GM10266 (cell line): ENCODE measurements at regions not wholly inside any gene's neighbourhood (a gene's known extent, or its start where the extent isn't known, plus 50 kb on each side); places are given as distances from the start of the nearest gene placed in this dataset.

Source experiments
- DNase-seq: peaks from one replicate; pipeline ENCODE4 v3.0.0; 2012; ENCODE audit errors: extremely low spot score
- TF ChIP-seq, protein P1 (sequence below): IDR thresholded peaks from 2 replicates; pipeline ENCODE4 v1.5.1; 2012; ENCODE audit warnings: mild to moderate bottlenecking, low read depth; ENCODE audit not compliant: control insufficient read depth, insufficient read depth; ENCODE audit errors: missing control alignments

DNA sequence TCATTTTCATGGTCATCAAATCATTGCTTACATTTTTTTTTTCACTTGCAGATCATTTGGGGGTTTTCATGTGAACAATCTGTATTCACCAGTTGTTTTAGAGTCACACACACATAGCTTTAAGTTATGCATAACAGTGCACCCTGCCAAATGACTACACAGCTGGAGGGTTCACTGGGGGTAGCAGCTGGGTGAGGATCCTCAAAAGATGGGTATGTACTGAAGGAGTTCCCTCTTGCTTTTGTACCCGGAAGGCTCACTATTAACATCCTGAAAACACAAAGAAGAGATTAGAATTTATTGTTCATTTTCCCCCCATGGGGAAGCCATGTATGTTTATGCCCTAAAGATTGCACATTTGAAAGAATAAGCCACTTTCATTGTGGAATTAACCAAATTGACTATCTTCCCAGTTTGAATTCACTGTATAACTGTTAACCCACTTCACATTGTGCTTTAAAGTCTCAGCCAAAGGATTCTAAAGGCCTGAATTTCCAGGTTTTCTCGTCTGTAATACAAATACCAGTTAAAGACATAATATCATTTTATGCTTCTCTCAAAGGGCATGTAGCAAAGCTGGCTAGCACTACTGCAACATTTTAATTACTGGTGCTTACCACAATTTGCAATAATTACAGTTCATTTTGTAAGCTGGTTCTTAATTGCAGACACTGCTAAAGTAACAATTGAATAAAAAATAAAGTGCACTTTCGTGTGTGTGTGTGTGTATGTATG, 466.4 kb upstream of the MEF2C start:
- TF ChIP-seq, protein P1, sequence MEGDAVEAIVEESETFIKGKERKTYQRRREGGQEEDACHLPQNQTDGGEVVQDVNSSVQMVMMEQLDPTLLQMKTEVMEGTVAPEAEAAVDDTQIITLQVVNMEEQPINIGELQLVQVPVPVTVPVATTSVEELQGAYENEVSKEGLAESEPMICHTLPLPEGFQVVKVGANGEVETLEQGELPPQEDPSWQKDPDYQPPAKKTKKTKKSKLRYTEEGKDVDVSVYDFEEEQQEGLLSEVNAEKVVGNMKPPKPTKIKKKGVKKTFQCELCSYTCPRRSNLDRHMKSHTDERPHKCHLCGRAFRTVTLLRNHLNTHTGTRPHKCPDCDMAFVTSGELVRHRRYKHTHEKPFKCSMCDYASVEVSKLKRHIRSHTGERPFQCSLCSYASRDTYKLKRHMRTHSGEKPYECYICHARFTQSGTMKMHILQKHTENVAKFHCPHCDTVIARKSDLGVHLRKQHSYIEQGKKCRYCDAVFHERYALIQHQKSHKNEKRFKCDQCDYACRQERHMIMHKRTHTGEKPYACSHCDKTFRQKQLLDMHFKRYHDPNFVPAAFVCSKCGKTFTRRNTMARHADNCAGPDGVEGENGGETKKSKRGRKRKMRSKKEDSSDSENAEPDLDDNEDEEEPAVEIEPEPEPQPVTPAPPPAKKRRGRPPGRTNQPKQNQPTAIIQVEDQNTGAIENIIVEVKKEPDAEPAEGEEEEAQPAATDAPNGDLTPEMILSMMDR: no peak
- no peak for DNase-seq

DNA sequence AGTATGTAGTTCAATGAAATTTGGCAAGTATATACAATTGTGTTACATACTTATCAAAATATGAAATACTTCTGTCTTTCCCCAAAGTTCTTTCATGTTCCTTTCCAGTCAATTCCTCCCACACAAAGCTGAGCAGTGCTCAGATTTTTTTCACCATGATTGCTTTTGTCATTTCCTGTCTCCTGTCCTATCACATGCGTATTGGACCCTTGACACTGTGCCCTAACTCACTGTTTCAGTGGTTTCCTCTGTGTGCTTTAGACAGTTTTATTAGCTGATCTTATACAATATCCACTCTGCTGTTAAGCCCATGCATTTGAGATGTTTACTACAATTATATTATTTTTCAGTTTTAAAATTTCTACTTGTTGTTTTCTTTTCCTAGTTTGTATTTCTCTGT, 463.6 kb upstream of the MEF2C start:
- TF ChIP-seq, protein P1: no peak
- no peak for DNase-seq

DNA sequence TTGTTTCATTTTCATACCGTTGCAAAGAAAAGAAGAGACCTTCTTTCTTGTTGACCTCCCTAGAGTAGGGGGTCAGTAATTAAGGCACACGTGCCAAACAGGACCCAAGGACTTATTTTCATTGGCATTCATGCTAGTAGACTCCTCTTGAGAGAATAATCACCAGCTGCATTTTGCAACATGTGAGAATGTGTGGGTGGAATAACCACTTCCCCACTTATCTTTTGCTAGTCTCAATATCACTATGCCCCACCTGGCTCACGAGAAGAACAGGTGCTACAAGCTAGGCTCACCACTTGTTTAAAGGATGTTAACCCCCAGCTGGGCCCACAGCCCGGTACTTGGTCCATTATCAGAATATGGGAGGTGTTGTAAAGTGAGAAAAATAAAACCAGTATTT, 460.7 kb upstream of the MEF2C start:
- peak; percentile 37 for DNase-seq
- TF ChIP-seq, protein P1: no peak

DNA sequence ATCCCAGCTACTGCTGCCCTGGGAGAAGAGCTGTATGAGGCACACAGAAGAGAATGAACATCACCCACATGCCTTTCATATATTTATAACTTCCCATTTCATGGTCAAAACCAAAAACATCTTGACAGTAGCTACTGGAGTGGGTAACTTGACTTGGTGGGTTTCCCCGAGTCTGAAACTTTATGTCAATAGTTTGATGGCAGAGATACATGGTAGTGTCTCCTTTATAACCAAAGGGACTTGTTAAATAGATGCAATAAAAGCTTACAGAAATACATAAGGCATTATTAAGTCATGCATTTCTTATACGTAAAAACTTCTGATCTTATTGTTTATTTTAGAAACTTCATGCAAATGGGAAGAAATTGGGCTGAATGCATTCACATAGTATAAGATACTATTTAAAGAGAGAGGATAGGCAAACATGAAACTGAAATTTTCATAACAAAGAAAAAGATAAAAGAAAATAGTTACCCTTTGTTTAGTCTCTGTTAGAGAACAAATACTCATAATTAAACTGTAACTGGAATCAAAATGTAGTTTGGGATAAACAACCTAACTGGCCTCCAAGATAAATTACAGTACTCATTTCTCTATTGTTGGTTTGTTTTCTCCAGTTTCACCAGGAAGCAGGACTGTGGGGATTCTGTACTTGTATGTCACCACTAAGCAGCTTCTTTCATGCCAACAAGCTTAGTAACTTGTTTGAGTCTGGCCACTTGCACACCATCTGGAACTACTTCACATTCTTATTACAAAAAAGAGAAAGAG, 459.3 kb upstream of the MEF2C start:
- DNase-seq: peak; percentile 7
- TF ChIP-seq, protein P1: no peak

DNA sequence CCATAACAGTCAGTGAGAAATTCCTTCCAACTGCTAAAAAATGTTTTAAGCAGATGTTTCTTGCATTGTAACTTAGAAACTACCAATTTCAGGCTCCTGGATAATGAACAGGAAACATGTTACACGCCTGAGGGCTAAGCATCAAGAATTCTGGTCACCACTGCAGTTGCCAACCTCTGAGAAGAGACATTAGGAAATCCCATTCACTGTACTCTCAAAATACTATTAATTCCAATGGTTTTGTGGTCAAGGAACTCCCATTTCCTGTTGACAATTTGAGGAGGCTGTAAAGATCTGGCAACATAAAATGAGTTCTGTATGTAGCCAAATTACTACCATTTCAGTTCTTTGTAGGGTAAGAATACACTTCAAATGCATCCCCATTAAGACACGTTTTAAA, 456.0 kb upstream of the MEF2C start:
- DNase-seq: no peak
- TF ChIP-seq, protein P1: no peak

DNA sequence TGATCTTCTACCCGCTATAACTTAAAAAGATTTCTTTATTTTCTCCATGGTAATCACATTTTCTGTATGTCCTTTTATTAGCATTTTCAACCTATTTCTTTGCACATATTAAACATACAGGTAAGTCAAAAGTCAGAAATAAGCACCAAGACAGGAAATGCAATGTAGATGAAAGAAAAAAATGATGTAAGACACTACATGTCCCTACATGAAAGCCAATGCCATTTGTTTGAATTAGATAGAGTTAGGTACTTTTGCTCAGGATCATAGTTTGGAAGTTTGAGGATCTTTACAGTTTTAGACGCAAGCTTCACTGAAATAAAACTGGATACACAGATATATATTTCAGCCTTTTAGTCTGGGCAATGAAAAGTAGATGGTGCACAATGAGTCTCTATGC, 453.1 kb upstream of the MEF2C start:
- TF ChIP-seq, protein P1: no peak

DNA sequence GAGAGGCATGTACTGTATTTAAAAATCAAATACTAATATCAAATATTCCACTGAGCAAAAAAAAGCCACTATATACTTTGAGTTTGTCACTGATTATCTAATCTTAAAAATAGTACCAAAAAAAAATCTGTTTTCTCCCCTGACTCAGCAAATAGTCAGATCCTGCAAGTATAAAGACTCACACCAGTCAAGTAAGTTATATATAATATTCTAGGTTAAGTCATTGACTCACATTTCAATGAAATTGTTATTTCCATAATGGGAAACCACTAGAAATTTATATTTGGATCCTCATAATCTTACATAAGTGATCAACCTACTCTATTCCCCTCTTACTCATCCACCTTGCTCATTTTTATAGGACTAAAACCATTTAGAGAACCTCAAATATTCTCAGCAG, 447.2 kb upstream of the MEF2C start:
- TF ChIP-seq, protein P1: no peak
- no peak for DNase-seq

More for the DNA sequence above, 453.1 kb upstream of the MEF2C start:
- no peak for DNase-seq
